Central memory CD4-positive, alpha-beta T cell (primary cell): ENCODE measurements at regions not wholly inside any gene's neighbourhood (a gene's known extent, or its start where the extent isn't known, plus 50 kb on each side); places are given as distances from the start of the nearest gene placed in this dataset.
"Not testable (repeated sequence)": the region's sequence is repeated elsewhere in the genome, so short reads cannot be mapped to it uniquely, and the experiment has no call there.

ENCODE experiments used
- DNase-seq: peaks from one replicate; pipeline ENCODE4 v3.0.0; 2022

DNA sequence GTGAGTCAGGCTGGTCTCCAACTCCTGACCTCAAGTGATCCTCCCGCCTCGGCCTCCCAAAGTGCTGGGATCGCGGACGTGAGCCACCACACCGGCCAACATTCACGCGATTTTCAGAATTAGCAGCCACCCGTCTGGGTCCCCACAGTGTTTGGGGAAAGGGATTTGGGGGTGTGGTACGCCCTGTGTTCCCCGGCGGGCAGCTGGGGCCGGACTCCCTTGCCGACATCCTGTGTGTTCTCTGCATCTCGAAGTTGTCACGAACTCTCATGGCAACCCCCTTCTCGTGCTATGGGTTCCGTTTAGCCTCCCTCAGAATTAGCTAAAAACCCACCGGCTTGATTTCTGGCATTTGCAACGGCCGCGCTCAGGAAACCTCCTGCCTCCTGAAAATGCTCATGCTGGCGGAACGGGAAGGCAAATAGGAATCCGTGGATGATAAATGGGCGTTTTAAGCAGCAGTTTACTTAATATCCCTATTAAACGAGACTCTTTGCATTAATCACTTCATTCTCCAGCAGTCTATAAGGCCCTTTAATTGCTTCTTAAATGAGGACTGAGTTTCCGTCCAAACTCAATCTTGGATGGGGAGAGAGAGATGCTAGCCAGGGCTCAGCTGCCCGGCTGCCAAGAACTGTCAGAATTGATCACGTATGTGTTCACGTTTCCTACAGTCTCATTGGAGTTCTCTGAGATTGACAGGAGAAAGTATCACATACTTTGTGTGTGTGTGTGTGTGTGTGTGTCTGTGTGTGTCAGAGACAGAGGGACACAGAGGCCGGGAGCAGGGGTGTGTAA lies 78.9 kb upstream of the PPP2R3B start:
- no peak for DNase-seq

DNA sequence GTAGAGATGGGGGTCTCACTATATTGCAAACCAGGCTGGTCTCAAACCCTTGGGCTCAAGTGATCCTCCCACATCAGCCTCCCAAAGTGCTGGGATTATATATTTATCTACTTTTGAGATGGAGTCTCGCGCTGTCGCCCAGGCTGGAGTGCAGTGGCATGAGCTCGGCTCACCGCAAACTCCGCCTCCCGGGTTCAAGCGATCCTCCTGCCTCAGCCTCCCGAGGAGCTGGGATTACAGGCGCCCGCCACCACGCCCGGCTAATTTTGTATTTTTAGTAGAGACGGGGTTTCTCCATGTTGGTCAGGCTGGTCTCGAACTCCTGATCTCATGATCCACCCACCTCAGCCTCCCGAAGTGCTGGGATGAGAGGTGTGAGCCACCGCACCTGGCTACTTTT lies 80.1 kb upstream of the PPP2R3B start:
- not testable (repeated sequence) for DNase-seq

DNA sequence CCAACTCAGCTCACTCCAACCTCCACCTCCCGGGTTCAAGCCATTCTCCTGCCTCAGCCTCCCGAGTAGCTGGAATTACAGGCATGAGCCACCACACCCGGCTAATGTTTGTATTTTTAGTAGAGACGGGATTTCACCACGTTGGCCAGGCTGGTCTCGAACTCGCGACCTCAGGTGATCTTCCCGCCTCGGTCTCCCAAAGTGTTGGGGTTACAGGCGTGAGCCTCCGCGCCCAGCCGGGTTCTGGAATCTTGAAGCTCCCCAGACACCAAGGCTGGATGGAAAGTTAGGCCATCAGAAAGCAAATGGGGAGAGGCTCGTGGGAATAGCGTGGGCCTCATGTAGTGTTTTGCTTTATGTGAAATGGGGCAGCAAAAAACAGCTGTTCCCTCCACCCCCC lies 81.0 kb upstream of the PPP2R3B start:
- not testable (repeated sequence) for DNase-seq

DNA sequence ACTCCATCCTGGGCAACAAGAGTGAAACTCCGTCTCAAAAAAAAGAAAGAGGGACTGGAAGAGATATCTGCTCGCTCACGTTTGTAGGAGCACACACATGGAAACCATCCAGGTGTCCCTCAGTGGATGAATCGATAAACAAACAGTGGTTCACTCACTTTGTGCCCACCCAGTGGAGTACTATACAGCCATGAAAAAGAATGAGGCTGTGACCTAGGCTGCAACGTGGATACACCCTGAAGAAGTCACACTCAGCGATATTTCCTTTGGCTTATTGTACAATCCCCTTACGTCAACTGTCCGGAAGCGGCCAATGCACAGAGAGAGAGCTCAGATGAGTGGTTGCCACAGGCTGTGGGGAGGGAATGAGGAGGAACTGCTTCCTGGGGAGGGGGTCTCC lies 82.3 kb upstream of the PPP2R3B start:
- DNase-seq: no peak

DNA sequence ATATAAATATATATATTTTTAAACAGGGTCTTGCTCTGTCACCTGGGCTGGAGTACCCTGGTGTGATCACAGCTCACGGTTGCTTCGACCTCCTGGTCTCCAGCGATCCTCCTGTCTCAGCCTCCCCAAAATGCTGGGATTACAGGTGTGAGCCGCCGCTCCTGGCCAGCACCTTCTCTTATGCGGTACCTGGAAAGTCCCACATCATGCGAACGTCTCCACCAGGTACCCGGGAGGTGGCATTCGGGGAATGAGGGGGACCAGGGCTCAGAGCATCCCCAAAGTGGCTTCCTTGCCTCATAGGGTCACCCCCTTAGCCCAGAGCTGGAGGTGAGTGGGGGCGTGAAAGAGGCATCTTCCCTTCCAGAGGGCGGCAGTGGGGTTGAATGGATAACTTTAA lies 84.0 kb upstream of the PPP2R3B start:
- no peak for DNase-seq

DNA sequence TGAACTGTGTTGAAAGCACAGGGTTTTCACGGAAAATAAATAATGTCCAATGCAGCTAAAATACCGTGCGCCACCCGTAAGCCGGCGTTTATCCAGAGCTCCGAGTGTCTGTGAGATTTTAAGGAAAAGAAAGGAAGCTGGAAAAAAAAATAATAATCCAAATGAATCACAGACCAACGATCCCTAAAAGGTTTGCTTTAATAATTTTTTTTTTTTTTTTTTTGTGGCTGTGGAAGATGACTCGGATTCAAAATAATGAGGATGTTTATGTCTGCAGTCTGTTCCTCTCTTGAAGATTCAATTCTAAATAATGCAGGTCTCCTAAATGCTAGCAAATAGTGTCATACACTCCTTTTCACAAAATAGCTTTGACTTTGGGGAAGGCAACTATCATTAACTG lies 84.6 kb upstream of the PPP2R3B start:
- no peak for DNase-seq

DNA sequence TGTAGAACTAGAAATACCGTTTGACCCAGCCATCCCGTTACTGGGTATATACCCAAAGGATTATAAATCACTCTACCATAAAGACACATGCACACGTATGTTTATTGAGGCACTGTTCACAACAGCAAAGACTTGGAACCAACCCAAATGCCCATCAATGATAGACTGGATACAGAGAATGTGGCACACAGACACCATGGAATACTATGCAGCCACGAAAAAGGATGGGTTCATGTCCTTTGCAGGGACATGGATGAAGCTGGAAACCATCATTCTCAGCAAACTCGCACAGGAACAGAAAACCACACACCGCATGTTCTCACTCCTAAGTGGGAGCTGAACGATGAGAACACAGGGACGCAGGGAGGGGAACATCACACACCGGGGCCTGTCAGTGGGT lies 85.6 kb upstream of the PPP2R3B start:
- DNase-seq: not testable (repeated sequence)

DNA sequence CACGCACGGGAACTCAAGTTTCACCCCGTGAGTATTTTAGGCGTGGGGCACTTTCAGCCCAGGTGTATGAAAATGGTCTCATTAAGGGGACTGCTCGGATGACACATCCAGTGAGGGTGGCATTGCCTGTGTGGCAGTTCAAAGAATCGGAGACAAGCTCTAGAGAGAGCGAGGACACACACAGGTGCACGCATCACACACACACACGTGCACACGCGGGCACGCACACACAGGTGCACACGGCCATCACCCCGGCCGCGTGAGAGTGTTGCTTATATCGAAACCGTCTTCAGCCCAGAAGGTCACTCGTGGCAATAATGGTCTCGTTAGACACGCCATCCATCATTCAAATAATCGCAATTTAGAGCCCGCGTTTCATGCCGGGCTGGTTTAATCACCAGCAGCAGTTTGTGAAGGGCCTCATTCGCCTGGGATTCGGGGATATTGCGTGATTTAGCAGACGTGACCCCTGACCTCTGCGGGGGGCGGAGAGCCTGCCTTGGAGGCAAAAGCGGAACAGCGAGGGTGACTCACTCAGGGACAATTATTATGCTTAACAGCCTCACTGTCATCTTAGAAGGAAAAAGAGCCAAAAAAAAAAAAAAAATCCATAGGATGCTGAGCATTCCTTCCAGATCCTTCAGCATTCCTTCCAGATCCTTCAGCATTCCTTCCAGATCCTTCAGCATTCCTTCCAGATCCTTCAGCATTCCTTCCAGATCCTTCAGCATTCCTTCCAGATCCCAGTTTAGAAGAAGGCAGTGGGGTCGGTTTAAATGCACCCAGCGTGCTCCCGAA lies 89.4 kb upstream of the PPP2R3B start:
- DNase-seq: no peak

DNA sequence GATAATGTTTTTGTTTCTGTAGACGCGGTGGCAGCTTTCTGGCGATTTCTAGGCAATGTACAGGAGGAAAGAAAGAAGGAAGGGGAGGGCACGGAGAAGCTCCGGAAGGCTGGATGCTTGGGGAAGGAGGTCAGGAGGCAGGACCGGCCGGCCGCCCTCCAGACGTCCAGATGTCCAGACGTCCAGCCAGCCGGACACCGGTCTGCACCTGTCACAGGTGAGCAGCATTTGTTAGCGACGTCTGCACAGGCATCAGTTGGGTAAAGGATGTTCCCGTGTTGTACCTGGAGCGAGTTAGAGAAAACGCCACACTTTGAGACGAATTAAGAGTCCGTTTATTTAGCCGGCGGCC lies 90.0 kb upstream of the PPP2R3B start:
- DNase-seq: no peak

DNA sequence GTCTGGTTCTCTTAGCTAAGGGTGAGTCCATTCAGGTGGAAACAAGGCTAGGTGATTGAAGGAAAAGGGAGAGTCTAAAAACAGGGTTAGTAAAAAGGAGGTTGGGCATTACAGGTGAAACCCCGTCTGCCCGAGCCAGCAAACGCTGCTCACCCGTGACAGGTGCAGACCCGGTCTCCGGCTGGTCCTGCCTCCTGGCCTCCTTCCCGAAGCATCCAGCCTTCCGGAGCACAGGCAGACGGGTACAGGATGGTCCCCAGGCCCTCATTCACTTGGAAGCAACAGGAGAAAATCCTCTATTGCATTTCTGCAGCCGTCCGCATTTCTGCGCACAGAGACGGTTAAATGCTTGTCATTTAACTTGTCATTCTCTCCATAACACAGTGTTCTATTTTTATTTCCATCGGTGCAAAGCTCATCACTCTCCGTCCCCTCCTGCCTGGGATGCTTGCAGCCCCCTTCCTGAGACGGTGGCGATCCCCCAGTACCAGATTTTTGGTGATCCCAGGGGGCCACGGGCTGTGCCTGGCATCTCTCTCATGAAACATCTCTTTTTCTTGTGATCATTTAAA lies 90.8 kb upstream of the PPP2R3B start:
- no peak for DNase-seq

DNA sequence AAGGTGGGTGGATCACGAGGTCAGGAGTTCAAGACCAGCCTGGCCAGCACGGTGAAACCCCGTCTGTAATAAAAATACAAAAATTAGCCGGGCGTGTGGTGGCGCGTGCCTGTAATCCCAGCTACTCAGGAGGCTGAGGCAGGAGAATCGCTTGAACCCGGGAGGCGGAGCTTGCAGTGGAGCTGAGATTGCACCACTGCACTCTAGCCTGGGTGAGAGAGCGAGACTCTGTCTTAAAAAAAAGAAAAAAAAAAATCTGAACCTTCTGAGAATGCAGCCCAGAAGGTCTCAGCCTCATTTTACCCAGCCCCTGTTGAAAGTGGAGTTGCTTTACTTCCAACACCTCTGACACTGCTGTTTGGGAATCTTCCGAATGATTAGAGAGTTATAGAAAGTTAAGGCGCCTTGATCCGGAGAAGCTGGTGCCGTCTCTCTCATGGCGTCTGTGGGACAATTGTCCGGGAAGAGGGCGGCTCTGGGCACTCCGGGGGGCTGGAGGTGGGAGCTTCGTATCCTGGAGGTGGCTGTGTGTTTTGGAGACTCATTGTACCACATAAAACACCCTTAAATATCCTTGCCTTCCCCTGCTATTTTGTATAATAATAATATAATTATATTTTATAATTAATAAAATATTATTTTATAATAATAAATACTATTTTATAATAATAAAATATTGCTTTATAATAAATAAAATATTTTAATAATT lies 92.7 kb upstream of the PPP2R3B start:
- DNase-seq: no peak

DNA sequence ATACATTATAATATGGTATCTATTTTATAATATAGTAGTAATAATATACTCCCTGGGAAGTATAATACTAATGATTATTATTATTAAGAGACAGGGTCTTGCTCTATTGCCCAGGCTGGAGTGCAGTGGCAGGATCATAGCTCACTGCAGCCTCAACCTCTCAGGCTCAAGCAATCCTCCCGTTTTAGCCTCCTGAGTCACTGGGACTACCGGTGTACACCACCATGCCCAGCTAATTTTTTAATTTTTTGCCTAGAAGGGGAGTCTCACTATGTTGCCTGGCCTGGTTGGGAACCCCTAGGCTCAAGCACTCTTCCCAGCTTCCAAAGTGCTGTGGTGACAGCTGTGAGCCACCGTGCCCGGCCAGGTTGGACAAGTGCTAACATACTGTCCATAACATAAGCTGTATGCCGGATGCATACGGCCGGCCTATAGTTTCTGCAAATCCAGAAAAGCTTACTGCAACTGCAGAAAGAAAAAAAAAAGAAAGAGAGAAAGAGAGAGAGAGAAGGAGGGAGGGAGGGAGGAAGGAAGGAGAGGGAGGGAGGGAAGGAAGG lies 94.2 kb upstream of the PPP2R3B start:
- DNase-seq: no peak

DNA sequence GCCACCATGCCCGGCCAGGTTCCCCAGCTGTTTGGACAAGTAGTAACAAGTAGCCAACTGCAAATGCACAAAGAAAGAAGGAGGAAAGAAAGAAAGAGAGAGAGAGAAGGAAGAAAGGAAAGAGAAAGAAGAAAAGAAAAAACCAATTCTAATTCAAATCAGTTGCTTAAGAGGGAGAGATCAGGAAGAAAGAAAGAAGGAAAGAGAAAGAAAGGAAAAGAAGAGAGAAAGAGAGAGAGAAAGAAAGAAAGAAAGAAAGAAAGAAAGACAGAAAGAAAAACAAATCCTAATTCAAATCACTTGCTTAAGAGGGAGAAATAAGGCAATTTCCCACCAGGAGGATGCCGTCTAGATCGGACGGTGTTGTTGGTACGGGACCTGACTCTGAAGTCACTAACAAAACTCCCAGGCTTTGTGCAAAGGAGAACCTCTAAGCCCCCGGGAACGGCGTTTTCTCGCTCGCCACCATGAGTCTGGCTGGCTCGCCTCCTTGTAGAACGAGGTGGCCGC lies 95.5 kb upstream of the PPP2R3B start:
- no peak for DNase-seq

DNA sequence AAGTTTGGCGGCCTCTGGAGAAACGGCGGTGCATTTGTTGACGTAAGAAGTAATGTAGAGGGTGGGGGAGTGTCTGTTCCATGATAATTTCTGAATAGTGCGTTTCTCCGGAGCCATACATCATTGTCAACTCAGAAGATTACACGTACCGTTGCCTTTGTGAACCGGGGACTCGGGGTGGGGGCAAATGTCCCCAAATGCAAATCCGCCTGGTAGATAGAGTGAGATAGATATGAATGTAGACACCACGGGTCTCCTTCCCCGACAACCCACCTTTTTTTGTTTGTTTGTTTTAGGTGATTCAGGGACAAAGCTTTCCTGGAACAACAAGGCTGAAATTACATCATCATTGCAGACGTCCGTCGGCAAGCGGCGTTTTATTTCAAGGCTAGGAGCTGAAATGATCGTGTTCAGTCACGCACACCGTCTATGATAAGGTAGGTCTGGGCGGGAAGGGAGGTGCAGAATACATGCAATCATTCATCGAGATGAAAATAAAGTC lies 96.0 kb upstream of the PPP2R3B start:
- DNase-seq: no peak

DNA sequence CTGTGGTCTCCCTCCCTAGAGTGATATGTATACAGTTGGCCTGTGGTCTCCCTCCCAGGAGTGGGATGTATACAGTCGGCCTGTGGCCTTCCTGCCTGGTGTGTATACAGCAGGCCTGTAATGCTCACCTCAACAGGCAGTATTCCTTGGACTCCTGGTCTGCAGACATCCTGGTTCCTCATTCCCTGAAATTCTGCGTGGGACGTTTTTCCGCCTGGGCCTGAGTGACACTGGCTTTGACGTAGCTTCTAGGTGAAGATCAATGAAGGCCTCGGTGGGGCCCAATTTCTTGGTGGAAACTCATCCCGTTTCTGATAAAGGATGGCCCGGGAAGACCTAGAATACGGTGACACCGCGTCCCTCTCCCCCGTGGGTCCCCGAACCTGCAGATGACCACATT lies 98.7 kb upstream of the PPP2R3B start:
- no peak for DNase-seq

DNA sequence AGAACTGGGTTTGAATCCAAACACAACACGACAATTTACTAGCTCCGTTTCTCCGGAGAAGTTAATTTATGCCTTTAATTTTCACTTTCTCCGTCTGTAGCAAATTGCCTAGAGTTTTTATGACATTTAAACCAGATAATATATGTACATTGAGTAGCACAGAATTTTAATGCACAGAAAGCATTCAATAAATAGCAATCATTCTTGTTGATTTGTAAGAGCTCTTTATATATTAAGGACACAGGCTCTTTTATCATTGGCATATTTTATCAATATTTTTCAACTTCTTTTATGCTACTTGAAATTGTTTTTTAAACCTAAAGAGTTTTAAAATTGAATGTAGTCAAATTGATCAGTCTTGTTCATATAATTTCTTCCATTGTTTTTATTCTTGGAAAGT lies 99.6 kb upstream of the PPP2R3B start:
- DNase-seq: no peak

DNA sequence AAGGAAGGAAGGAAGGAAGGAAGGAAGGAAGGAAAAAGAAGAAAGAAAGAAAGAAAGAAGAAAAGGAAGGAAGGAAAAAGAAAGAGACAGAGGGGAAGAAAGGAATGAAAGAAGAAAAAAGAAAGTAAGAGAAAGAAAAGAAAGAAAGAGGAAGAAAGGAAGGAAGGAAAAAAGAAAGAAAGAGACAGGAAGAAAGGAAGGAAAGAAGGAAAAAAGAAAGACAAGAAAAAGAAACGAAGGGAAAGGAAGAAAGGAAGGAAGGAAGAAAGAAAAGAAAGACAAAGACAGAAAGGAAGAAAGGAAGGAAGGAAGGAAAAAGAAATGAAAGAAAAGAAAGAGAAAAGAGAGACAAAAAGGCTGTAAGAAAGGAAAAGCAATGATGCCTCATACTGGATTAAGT lies 101.1 kb upstream of the PPP2R3B start:
- DNase-seq: no peak

DNA sequence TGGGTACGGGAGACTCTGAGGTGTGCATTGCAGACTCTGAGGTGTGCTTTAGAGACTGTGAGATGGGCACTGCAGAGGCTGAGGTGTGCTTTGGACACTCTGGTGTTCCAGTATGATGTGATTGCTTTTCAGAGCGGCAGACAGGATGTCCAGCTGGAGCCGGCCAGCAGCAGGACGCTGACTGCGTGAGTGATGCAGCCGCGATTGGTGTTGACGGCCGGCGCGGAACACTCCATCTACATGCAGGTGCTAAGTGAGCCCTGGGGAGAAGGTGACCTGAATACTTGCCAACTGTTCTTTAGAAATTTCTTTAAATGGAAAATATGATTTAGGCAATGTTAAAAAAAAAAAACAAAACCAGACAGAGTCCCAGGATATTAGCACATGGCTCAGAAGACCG lies 103.1 kb upstream of the PPP2R3B start:
- no peak for DNase-seq

DNA sequence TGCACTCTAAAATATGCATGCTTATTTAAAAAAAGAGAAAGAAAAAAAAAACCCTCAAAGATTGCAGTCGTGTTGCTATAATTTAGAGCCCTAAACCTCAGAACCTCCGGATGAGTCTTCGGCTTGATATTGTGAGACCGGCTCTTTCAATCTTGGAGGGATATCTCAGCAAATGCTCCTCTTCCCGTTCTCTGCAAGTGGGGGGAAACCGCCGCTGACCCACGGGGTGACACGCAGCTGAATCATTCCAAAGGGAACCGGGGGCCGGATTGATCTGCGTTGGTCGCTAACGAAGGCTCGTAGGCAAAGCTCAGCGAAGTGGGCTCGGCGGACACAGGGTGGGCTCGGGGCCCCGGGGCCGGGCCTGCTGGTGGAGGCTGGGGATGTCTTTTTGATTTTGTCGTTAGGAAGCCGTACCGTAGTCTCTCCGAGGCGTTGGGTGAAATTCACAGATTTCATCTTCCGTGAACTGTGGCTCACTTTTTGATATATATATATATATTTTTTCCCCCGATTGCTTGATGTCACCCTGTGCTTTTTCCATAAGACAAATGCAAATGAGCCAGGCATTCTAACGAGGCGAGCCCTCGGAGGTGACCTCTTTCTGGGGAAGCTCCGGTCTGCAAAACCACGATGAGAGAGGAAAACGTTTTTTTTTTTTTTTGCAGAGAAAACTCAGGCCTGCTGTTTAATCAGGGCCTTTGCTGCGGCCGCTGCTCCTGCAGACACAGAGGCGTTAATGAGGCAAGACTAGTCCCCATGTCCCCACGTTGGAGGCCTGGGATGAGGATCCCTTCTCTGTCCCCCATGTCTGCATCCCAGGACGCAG lies 110.7 kb upstream of the PPP2R3B start:
- DNase-seq: no peak

DNA sequence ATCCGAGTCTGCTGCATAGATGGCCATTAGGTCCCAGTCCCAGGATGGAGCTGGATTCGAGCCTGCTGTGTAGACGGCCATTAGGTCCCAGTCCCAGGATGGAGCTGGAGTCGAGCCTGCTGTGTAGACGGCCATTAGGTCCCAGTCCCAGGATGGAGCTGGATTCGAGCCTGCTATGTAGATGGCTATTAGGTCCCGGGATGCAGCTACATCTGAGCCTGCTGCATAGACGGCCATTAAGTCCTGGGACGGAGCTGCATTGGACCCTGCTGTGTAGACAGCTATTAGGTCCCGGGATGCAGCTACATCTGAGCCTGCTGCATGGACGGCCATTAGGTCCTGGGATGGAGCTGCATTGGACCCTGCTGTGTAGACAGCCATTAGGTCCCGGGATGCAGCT lies 112.2 kb upstream of the PPP2R3B start:
- not testable (repeated sequence) for DNase-seq

DNA sequence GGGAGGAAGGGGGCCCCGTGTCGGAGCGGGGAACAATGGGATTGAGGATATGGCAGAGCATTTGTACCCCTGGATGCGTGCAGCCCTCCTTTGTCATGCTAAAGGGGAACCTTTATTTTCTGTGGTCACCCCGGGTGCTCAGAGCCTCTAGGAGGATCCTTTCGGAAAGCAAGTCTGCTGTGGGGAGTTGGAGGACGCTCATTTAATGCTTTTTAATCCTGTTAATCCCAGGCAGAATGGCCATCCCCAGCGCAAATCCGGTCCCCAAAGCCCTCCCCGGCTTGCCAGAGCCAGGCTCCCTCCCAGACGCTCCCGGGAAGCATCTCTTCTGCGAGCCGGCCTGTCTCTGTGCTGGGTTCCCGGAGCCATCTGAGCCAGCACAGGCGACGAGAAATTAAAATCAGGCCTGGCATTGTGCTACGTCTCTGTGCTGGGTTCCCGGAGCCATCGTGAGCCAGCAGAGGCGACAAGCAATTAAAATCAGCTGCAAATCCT lies 113.2 kb upstream of the PPP2R3B start:
- DNase-seq: no peak
